B cell (primary cell): ENCODE measurements at regions not wholly inside any gene's neighbourhood (a gene's known extent, or its start where the extent isn't known, plus 50 kb on each side); places are given as distances from the start of the nearest gene placed in this dataset.

ENCODE experiments used
- ATAC-seq: fragments of 200-7000 bp; cut with Tn5 transposase; one replicate; pipeline ENCODE4 v1.10.0; 2021; ENCODE audit warnings: low read depth, mild to moderate bottlenecking, moderate number of reproducible peaks, moderate library complexity
- CTCF ChIA-PET: fragments of 350-600 bp; sonication (Branson Sonifier 250); formaldehyde crosslinking; loops from one replicate; lab custom pipeline; 2021; ENCODE audit warnings: antibody characterized with exemption, inconsistent platforms; lab: Charles Lee
- POLR2A ChIA-PET: fragments of 350-600 bp; sonication (Branson Sonifier 250); formaldehyde crosslinking; loops from one replicate; lab custom pipeline; 2021; ENCODE audit warnings: antibody characterized with exemption; lab: Charles Lee
- DNase-seq: peaks from one replicate; pipeline ENCODE4 v3.0.0; 2013
- H2AFZ ChIP-seq: 2 replicates; pipeline ENCODE4 v1.6.1; 2012; ENCODE audit warnings: mild to moderate bottlenecking, low read depth, low read length; ENCODE audit not compliant: insufficient read depth, poor library complexity, severe bottlenecking
- H3K27ac ChIP-seq, 2 donors: 1 replicate in 1 of 2; 2 replicates in 1 of 2; pipeline ENCODE4 v1.5.1; 2012 to 2013; ENCODE audit warnings: low read length in 2 of 2, mild to moderate bottlenecking in 2 of 2, moderate library complexity in 1 of 2
- H3K27me3 ChIP-seq, 4 experiments: fragments of 200-600 bp in 1 of 4; sonication (generic) in 1 of 4; replicated peaks in 1 of 4; 1 replicate in 2 of 4; 2 replicates in 2 of 4; pipeline versions ENCODE4 v1.6.1 to v1.7.0; 2013 to 2016; ENCODE audit warnings: low read length in 3 of 4, mild to moderate bottlenecking in 2 of 4, mixed read lengths in 1 of 4, moderate library complexity in 1 of 4; ENCODE audit not compliant: insufficient read depth in 4 of 4, control insufficient read depth in 3 of 4; ENCODE audit errors: control extremely low read depth in 1 of 4
- H3K36me3 ChIP-seq, 2 experiments: replicated peaks in 1 of 2; 1 replicate in 1 of 2; 2 replicates in 1 of 2; pipeline versions ENCODE4 v1.6.1 to v1.7.1; 2013; ENCODE audit warnings: low read length in 1 of 2; ENCODE audit not compliant: insufficient read depth in 2 of 2, control insufficient read depth in 1 of 2; ENCODE audit errors: control extremely low read depth in 1 of 2, extremely low read depth in 1 of 2
- H3K4me1 ChIP-seq, 2 donors: fragments of 200-600 bp in 1 of 2; sonication (generic) in 1 of 2; 1 replicate in 1 of 2; 2 replicates in 1 of 2; pipeline versions ENCODE4 v1.5.1 to v1.6.1; 2013 to 2017; ENCODE audit warnings: low read length in 2 of 2; ENCODE audit not compliant: control insufficient read depth in 2 of 2, insufficient read depth in 2 of 2
- H3K4me2 ChIP-seq: replicated peaks from 2 replicates; pipeline ENCODE3; 2012; ENCODE audit warnings: mild to moderate bottlenecking, low read depth, low read length; ENCODE audit not compliant: poor library complexity, severe bottlenecking
- H3K4me3 ChIP-seq, 5 experiments: fragments of 200-600 bp in 1 of 5; sonication (generic) in 1 of 5; 1 replicate in 3 of 5; 2 replicates in 2 of 5; pipeline versions ENCODE4 v1.5.1 to v1.7.0; 2011 to 2016; ENCODE audit warnings: low read length in 4 of 5, mild to moderate bottlenecking in 4 of 5, low read depth in 2 of 5, control low read depth in 1 of 5, moderate library complexity in 1 of 5; ENCODE audit not compliant: insufficient read depth in 1 of 5; ENCODE audit errors: control extremely low read depth in 1 of 5, extremely low read depth in 1 of 5
- H3K79me2 ChIP-seq: fragments of 200-600 bp; sonication (generic); one replicate; pipeline ENCODE4 v1.6.0; 2016; ENCODE audit warnings: low read length; ENCODE audit not compliant: control insufficient read depth, insufficient read depth
- H3K9ac ChIP-seq: fragments of 200-600 bp; sonication (generic); 2 replicates; pipeline ENCODE4 v1.6.1; 2017; ENCODE audit warnings: mild to moderate bottlenecking, low read length, moderate library complexity
- H3K9me3 ChIP-seq, 3 donors: one replicate each; pipeline versions ENCODE4 v1.6.1 to v1.7.1; 2013; ENCODE audit warnings: low read length in 2 of 3; ENCODE audit not compliant: control insufficient read depth in 2 of 3, insufficient read depth in 1 of 3; ENCODE audit errors: control extremely low read depth in 1 of 3
- H4K20me1 ChIP-seq: 2 replicates; pipeline ENCODE4 v1.6.0; 2012; ENCODE audit warnings: mild to moderate bottlenecking, low read length; ENCODE audit not compliant: insufficient read depth, control insufficient read depth, poor library complexity, severe bottlenecking
- H3K27ac Mint-ChIP-seq: one replicate; pipeline ENCODE4 v1.8.0; 2021; ENCODE audit warnings: mixed read lengths
- H3K27me3 Mint-ChIP-seq: one replicate; pipeline ENCODE4 v1.8.0; 2021; ENCODE audit warnings: mixed read lengths
- H3K4me1 Mint-ChIP-seq: one replicate; pipeline ENCODE4 v1.8.0; 2021; ENCODE audit warnings: mixed read lengths
- H3K4me3 Mint-ChIP-seq: one replicate; pipeline ENCODE4 v1.8.0; 2021; ENCODE audit warnings: mixed read lengths
- H3K9me3 Mint-ChIP-seq: one replicate; pipeline ENCODE4 v1.8.0; 2022; ENCODE audit warnings: mixed read lengths; ENCODE audit not compliant: insufficient read depth
- EZH2 ChIP-seq: IDR thresholded peaks from 2 replicates; pipeline ENCODE4 v1.6.1; 2012; ENCODE audit warnings: borderline replicate concordance, low read depth, mild to moderate bottlenecking, moderate library complexity, low read length; ENCODE audit not compliant: insufficient read depth, poor library complexity, severe bottlenecking
- WGBS: methylation state at CpG from one replicate; pipeline ENCODE4 v1.1.5; 2013; ENCODE audit warnings: missing lambda C conversion rate; ENCODE audit not compliant: insufficient coverage; 5-methylcytosine and 5-hydroxymethylcytosine counted together
- intact Hi-C: fragments of 100-400 bp; cut with micrococcal nuclease; formaldehyde crosslinking; loops from one replicate; pipeline ENCODE4 v1.10.0; 2022
- TF ChIP-seq, protein P1 (sequence below): fragments of 200-600 bp; IDR thresholded peaks from one replicate; pipeline ENCODE4 v1.8.0; 2022; ENCODE audit warnings: antibody characterized with exemption, mild to moderate bottlenecking

GRCh38 chr12:9335867-9336266 lies 127.7 kb upstream of the PZP start:
- ChIA-PET CTCF (no interaction called here), POLR2A (no interaction called here)
- Histone ChIP-seq H3K27me3 (peaks cover 0 to 3% (median 0%) of the 10 kb centered on the region in 4 experiments), H3K4me1 (peaks cover 0 to 7% of the 10 kb centered on the region in 2 donors), H3K27ac (no peak overlapping the region), H3K9me3 (peaks cover 0 to 16% (median 5%) of the 10 kb centered on the region in 3 donors), H3K9ac (no peak overlapping the region), H3K4me2 (no peak overlapping the region), H3K36me3 (no peaks in the 10 kb centered on the region), H3K4me3 (no peak overlapping the region), H4K20me1 (no peaks in the 10 kb centered on the region), H3K79me2 (no peaks in the 10 kb centered on the region), H2AFZ (no peak overlapping the region)
- intact Hi-C loops = no loop called here
- H3K27ac Mint-ChIP-seq = no peak overlapping the region
- 80% methylated on average over 4 of the region's 5 CpGs for WGBS
- H3K27me3 Mint-ChIP-seq = no peaks in the 10 kb centered on the region
- no peak overlapping the region for H3K4me3 Mint-ChIP-seq
- TF ChIP-seq, protein P1, sequence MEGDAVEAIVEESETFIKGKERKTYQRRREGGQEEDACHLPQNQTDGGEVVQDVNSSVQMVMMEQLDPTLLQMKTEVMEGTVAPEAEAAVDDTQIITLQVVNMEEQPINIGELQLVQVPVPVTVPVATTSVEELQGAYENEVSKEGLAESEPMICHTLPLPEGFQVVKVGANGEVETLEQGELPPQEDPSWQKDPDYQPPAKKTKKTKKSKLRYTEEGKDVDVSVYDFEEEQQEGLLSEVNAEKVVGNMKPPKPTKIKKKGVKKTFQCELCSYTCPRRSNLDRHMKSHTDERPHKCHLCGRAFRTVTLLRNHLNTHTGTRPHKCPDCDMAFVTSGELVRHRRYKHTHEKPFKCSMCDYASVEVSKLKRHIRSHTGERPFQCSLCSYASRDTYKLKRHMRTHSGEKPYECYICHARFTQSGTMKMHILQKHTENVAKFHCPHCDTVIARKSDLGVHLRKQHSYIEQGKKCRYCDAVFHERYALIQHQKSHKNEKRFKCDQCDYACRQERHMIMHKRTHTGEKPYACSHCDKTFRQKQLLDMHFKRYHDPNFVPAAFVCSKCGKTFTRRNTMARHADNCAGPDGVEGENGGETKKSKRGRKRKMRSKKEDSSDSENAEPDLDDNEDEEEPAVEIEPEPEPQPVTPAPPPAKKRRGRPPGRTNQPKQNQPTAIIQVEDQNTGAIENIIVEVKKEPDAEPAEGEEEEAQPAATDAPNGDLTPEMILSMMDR = no peak
- no peak for TF ChIP-seq EZH2
- ATAC-seq (no peak), DNase-seq (no peak)
- H3K9me3 Mint-ChIP-seq = peaks cover 5% of the 10 kb centered on the region
- peaks cover 3% of the 10 kb centered on the region for H3K4me1 Mint-ChIP-seq

- Mint-ChIP-seq H3K9me3 (peaks cover 5% of the 10 kb centered on the region), H3K27me3 (no peaks in the 10 kb centered on the region), H3K4me3 (no peak overlapping the region), H3K27ac (no peak overlapping the region), H3K4me1 (peaks cover 3% of the 10 kb centered on the region)
- TF ChIP-seq EZH2 = no peak
- TF ChIP-seq, protein P1 = no peak
- Histone ChIP-seq H3K9me3 (peaks cover 0 to 16% (median 5%) of the 10 kb centered on the region in 3 donors), H2AFZ (no peak overlapping the region), H4K20me1 (no peaks in the 10 kb centered on the region), H3K4me2 (no peak overlapping the region), H3K4me1 (peaks cover 0 to 7% of the 10 kb centered on the region in 2 donors), H3K27ac (no peak overlapping the region), H3K27me3 (peaks cover 0 to 3% (median 0%) of the 10 kb centered on the region in 4 experiments), H3K4me3 (no peak overlapping the region), H3K36me3 (no peaks in the 10 kb centered on the region), H3K79me2 (no peaks in the 10 kb centered on the region), H3K9ac (no peak overlapping the region)
- intact Hi-C loops = loop anchor here (5.0 kb wide), 2 partner anchors 282 to 807 kb away; no protein-coding TSS in a partner anchor
- ChIA-PET CTCF (no interaction called here), POLR2A (no interaction called here)
- DNase-seq (no peak), ATAC-seq (no peak)
- WGBS = 98% methylated on average over 3 of the region's 5 CpGs
Observed at GRCh38 chr12:9334964-9335363, 126.8 kb upstream of the PZP start.
